GM21723 (cell line): ENCODE measurements at regions not wholly inside any gene's neighbourhood (a gene's known extent, or its start where the extent isn't known, plus 50 kb on each side); places are given as distances from the start of the nearest gene placed in this dataset.

ENCODE experiments used
- ATAC-seq: cut with Tn5 transposase; IDR thresholded peaks from one replicate; pipeline ENCODE4 v1.9.1; 2021; ENCODE audit warnings: mild to moderate bottlenecking, moderate library complexity; ENCODE audit not compliant: unreplicated experiment

DNA sequence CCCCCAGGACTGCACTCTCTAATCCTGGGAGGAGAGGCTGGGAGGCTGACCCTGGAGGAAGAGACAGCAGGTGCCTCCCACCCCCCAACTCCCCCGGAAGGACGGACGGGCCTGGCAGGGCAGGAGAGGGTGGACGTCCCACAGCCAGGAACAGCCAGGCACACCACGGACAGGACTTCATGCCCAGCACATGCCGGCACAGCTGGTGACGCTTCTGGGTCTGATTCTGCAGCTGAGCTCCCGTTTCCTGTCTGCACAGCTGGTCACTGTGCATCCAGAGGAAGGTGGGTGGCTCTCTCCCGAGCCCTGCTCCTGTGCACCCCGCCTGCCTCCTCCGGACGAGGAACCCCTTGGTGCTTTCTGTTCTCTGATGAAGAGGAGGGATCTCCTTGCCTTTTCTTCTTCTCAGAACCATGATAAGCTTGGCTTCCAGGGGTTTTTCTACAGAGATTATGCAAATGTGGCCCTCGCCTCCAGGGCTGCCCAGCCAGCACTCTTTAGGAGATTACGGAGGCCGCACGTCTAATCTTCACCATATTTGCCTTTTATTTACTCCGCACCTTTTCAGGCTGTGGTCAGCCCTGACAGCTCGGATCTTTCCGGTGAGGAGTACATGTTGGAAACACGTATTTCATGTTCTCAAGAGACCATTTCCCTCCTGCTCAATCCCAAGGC is 1295.8 kb downstream of the BRD1 start:
- ATAC-seq, result no peak

DNA sequence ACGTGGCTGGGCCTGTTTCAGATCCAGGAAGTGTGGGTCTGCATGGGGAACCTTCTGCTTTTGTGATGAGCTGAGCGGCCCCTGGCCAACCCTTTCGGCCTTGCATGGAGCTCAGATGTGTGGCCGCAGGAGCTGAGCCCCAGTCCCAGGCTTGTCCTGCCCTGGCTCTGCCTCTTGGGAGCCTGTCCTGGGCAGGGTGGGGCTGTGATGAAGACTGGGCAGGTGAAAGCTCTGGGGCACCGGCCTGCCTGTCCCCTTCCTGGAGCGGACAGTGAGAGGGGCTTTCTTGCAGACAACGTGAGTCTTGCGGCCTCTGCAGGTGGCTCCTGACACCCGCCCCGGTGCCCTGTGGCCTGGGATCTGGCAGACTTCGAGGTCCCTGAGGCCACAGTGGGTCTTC is 1296.6 kb downstream of the BRD1 start:
- no peak for ATAC-seq

DNA sequence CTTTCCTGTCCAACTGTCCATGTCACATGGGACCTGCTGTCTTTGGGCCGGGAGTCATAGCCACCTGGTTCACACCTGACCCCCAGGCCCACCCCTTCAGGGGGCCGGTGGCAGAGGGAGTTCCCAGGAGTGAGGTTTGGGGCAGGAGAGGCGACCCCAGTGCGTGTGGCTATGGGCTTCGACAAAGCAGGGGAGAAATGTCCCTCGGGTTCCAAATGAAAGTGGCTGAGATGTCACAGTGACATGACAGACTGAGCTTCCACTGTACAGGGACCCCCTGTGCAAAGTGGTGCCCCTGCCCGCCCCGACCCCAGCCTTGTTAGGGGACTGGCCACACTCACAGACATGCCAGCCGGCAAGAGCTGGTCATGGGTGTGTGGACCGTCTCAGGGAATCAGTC is 1297.0 kb downstream of the BRD1 start:
- no peak for ATAC-seq

DNA sequence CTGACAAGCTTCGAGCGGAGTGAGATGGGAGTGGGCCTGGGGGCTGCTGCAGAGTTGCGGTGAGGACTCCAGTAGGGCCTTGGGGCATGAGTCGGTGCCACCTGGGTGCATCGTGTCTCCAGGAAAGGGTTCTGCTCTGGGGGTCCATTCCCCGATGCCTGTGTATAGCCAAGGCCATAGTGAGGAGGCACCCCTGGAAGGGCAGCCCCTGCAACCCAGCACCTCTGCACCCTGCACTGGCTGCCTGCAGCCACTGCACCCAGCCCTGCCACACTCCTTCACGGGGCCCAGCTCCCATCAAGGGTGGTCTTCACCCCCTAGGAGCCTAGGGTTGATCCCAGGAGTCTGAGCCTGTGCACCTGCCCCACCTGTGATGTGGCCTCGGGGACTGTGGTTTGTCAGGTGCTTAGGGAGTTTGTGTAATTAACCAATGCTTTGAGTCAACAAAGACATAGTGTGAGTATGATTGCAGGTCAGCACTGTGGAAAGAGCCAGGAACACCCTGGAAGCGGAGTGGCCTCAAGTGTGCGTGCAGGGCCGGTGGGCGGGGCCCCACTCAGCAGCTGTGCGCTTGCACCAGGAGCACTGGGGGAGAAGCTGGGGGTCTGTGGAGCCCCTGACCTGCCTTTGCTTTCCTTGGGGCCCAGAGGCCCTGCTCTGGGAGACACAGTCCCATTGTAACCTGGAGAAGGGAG is 1299.3 kb downstream of the BRD1 start:
- no peak for ATAC-seq

DNA sequence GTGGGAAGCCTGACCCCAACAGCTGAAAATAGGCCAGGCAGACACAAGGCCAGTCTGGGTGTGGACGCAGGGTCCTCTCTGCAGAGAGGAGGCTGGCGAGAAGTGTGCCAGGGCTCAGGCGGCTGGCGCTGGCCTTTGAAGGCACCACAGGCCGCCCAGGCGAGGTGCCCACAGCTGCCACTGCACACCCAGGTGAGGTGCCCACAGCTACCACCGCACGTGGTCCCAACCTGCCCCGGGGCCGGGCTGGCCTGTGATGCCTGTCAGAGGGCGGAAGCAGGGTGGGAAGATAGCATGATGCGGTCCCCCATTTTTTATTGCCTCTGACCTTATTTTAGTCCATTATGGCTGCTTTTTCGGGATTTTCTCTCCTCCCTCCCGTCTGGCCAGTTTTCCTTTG is 1303.9 kb downstream of the BRD1 start:
- no peak for ATAC-seq

DNA sequence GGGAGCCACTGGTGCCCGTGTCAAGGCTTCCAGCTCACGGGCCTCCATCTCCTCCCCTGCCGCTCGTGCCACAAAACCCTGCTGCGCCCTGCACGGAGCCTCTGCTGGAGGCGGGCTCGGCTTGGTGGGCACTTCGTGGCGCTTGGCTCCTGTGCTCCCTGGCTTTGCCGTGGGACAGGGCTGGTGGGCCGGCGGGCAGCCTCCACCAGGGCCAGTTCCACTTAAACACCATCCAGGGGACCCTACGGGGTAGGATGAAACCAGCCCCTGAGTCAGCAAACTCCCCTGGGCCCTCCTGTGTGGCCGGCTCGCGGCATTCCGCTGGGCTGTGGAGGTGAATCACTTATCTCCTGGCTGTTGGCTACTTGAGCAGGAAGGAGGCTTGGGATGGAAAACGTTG is 1304.6 kb downstream of the BRD1 start:
- ATAC-seq, result no peak

DNA sequence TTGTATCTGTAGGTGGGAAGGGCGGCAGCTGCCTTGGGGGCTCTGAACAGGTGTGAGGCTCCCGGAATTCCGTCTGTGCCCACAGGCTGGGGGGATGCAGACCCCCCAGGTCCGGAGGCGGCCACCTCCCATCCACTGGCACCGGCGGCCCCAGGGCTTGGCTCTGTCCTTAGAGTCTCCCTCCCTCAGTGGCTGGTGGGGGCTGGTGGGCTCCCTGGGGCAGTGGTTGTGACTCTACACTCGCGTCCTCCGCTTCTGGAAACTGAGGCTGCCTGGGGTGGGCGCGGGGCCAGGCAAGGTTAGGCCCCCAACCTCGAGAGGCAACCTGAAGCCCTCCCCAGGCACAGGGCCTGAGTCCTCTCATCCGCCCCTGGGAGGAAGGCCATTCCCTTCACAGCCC is 1305.4 kb downstream of the BRD1 start:
- ATAC-seq, result no peak

DNA sequence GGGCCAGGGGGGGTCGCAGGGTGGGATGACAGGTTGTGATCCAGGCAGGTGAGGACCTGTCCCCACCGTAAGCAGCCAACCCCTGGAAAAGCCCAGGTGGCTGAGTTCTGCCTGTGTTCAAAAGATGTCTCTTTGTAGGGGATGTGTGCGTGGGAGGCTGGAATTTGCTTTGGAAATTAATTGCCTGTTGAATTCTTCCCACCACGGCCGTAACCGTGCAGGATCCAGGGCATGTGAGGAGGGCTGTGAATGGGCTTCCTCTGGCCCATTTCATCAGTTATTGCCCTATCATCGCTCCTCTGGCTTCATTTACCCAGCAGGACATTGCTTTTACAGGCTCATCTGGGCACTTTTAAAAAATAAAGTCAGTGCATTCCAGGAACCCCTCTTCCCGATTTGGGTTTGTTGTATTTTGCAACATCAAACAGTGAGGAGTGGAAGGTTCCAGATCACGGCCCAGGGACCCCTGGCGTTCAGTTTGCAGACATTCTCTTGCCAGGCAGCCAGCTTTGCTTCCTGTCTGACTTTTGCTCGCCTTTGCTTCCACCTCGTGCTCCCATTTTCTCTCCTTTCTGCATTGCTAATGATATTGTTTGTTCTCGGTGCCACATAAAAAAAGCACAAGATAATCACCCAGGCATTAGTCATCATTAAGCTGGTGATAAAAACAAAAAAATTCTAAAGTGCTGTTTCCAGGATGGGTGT is 1306.6 kb downstream of the BRD1 start:
- ATAC-seq, result no peak

DNA sequence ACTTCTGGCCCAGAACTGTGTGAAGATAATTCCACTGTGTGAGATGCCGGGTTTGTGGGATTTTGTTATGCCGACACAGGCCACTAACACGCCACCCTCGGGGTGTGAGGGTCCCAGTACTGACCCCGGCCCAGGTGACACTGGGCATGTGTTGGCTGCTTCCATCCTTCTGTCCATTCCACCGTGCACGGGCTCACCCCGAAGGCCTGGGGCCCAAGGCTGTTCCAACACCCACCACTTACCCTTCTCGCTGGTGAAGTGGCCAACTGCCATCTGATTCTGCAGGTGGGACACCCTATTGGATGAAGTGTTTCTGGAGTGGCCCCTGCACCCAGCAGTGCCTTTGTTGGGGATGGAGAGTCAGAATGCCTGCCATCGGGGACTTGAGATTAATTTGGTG is 1307.5 kb downstream of the BRD1 start:
- no peak for ATAC-seq

DNA sequence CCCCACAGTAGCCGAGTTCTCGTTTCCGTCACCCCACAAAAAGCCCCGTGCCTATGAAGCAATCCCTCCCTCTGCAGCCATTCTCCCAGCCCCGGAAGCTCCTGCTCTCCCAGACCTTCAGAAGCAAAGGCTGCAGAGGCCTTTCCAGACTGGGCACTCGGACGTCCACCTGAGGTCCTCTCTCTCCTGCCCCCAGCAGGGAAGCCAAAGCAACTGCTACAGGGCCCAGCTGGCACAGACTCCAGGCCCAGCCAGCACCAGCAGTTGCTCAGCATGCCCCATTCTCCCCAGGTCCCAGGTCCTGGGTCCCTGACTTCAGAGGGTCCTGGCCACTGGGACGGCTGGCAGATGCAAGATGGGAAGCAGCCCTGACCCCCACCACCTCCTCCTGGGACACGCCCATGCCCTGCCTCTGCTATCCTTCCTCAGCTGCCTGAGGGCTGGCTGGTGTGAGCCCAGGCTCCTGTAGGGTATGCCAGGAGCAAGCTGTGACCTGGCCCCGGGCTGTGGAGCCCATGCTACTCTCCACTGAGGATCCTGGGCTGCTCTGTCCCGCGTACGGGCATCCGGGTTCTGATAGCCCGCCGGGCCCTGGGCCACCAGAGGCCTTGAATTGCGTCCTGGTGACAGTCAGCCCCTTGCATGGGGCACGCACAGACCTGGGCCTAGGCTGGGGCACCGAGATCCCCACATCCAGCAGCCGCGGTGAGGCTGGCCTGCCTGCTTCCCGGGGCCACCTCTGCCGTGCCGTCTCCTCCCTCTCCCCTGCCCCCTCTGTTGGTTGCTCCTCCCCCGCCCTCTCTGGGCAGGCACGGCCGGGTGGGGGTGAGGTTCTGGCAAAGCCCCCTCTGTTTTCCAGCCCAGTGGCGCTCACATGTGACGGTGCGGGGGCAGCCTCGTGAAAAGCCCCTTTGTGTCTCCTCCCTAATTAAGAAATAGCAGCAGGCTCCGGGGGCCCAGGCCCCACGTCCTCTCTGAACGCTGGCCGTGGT is 1310.3 kb downstream of the BRD1 start:
- ATAC-seq, result no peak

DNA sequence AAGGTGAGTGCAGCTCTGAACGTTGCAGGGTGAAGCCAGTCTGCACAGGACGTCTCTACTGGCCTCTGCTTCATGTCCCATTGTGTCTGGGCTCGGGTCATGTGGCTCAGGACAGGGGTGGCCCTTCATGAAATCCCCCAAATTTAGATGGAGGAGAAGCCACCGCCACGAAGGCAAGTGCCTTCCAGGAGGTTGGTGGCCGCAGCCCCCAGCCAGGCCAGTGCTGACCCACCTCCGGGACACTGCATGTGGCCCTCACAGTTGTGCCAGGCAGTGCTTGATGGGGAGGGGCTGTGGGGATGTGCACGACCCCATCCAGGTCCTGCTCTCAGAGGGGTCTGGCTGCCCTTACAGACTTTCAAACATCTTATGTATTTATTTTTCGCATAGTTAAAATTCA is 1311.1 kb downstream of the BRD1 start:
- ATAC-seq, result no peak

DNA sequence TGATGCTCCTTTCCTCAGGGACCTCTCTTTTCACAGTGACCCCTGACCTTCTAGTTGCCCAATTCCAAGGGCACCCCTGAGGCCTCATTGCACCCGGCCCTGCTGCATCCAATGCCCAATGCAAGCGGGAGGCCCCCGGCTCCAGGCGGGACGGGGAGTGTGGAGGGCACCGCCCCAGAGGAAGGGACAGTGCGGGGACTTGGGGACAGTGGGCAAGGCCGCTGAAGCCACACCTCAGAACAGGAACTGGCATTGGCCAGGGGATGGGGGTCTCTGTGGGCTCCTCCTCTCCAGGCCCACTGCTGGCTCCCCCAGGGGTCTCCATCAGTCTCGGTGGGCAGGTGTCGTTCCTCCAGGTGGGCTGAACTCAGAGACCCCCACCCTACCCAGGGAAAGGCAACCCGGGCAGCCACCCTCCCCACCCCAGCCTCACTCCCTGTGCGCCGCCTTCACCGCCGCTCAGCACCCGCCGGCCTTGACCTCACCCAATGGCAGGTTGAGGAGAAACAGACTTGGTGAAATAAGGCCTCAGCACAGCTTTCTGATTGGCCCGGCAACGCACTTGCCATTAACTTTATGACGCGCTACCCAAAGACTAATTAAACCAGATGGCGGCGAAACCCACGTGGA is 1312.0 kb downstream of the BRD1 start:
- ATAC-seq, result no peak

DNA sequence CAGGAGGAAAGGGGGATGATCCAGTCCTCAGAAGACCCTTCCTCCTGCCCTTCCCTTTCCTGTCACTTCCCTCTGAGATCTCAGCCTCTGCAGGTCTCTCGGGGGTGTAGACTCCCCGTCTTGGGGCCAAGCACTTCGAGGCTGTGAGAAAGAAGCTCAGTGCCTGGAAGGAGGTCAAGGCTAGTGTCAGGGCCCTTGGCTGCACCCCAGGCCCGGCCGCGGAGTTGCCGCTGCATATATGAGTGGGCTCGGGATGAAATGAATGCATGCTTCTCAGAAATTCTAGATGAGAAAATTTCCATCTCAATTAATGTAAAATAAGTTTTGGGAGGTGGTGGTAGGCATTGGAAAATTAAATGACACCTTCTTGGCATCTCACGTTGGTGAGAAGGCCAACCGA is 1313.7 kb downstream of the BRD1 start:
- ATAC-seq, result no peak

DNA sequence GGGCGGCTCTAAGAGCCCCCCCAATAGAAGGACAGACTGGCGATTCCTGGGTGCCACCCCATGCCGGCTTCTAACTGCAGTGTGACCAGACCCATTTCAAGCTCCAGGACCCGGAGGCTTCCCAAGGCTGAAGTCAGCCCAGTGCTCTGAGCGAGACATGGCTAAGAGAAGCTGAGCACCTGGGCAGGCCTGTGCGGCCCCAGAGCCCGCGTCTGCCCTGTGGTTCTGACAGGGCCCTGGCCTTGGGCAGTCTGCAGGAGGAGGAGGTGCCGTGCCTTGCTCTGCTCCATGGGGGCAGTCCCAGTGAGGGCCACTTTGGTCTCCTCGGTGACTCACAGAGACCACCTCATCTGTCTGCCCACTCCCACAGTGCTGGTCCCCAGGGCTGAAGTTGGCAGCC is 1314.2 kb downstream of the BRD1 start:
- ATAC-seq, result no peak

DNA sequence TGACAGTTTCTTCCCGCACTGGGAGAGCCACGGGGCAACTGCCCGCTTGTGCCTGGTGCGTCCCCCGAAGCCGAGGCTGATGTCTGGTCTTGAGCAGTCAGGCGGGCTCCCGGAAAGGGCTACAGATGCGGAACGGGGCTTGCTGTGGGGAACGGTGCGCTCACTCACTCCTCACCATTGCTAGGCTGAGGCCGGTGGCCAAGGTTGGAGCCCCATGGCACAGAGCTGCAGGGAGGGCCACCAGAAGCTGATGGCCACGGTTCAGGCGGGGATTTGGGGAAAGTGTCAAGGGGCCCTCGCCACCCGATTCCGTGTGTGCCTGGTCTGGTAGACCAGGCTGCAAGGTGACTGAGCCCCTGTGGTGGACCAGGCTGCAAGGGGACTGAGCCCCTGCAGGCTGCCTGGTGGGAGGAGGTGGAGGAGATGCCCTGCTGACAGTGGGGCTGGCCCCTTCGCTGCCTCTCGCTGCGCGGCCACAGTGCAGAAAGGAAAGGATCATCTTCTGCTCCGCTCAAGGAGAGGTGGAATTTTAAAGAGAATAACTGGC is 1315.8 kb downstream of the BRD1 start:
- ATAC-seq, result no peak

DNA sequence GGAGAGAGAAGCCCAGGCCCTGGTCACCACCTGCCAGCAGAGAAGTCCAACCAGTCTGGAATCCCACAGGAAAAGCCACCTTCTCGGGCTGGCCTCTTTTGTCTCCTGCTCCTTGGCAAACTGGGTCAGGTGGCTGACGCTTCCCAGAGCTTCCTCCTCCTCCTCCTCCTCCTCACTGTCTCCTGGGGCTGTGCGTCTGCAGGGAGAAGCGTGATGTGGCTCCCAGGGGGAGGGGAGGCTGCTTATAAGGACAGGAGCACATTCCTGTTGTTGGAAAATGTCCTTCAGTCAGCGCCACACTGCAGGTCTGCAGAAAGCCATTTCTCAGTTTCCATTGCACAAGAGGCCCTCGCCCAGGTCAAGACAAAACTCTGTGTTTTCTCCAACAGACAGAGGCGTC is 1316.5 kb downstream of the BRD1 start:
- no peak for ATAC-seq

DNA sequence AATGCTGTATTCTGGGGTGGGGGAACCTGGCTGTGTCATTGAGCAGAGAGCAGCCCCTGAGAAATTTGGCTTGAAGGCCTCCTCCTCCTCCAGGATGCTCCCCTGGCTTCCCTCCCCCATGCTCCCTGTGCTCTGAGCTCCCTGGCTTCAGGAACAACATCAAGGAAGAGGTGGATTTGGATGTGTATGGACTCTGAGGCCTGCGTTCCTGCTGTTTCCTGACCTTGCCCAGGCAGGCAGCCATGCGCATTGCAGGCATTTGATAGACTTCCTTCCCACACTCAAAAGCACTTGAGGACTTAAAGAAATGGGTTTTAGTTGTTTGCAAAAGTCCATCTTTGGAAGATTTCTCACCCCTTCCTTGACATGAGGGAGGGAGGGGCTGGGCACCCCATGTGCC is 1317.1 kb downstream of the BRD1 start:
- no peak for ATAC-seq

DNA sequence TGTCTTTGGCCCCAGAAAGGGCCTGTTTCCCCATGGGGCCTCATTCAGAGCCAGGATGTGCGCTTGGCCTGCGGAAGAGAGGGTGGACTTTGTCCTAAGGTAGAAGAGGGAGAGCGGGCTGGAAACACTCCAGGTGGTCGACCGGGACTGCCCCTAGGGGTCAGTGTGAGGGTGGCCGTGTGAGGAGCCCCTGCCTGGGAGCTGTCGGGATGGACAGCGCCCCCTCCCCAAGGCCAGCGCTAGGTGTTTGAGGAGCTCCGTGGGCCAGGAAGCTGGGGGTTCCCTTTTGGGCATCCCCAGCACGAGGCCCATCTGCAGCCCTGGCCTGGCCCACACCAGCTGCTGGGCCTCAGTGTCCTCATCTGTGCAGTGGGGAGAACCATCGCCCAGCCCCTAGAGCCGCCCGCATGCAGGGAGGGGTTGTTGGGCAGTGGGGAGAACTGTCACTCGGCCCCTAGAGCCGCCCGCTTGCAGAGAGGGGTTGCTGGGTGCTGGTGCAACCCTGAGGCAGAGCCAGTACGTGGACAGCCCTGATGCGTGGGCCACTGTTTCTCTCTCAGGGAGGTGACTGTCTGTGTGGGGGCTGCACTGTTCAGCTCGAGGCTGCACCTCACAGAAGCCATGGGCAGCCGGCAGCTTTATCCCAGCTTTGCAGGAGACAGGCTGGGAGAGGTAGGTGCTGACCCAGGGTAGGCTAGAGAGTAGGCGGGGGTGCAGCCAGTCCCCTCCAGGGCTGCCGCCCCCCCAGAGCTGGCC is 1319.9 kb downstream of the BRD1 start:
- no peak for ATAC-seq

DNA sequence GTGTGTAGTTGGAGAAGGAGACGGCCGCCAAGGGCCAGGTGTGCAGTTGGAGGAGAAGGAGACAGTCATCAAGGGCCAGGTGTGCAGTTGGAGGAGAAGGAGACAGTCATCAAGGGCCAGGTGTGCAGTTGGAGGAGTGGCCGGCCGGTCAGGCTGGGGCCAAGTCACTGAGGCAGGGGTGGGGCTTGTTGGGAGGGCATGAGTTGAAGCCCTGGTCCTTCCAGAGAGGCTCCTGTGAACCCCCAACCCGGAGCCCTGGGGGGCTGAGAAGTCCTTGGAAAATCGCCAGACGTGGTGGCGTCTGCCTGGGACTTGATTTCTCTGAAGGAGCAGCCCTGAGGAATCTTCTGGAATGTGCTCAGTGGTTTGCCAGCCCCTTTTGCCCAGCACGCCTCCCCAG is 1320.5 kb downstream of the BRD1 start:
- ATAC-seq, result no peak
